GM21786 (cell line): ENCODE measurements at regions not wholly inside any gene's neighbourhood (a gene's known extent, or its start where the extent isn't known, plus 50 kb on each side); places are given as distances from the start of the nearest gene placed in this dataset.
"Not testable (repeated sequence)": the region's sequence is repeated elsewhere in the genome, so short reads cannot be mapped to it uniquely, and the experiment has no call there.

Source experiments
- ATAC-seq: cut with Tn5 transposase; IDR thresholded peaks from one replicate; pipeline ENCODE4 v1.9.1; 2021; ENCODE audit not compliant: unreplicated experiment

DNA sequence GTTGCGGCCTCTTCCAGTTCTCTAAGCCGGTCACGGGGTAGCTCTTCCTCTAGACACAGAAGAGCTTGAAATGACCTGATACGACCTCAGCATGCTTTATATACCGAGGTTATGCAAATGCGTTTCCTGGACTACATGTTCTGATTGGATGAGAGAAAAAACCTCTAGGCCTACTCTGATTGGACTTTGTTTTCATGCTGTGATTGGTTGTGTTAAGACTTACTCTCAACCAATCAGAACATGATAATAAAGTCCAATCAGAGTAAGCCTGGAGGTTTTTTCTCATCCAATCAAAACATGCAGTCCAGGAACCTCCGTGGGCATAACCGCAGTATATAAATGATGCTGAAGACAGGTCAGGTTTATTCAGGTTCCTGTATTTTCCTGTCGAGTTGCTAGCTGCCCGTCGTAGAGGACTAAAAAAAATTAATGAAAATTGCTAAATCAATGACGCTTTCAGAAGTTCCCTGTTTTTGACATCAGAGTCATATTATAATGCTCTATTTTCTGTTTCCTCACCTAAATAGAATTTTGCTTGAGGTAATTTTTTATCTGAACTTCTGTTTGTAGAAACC, 177.4 kb downstream of the POTEB3 start:
- no peak for ATAC-seq

- ATAC-seq, result no peak
These were observed 178.1 kb downstream of the POTEB3 start for GRCh38 chr15:21261965-21262850.

DNA sequence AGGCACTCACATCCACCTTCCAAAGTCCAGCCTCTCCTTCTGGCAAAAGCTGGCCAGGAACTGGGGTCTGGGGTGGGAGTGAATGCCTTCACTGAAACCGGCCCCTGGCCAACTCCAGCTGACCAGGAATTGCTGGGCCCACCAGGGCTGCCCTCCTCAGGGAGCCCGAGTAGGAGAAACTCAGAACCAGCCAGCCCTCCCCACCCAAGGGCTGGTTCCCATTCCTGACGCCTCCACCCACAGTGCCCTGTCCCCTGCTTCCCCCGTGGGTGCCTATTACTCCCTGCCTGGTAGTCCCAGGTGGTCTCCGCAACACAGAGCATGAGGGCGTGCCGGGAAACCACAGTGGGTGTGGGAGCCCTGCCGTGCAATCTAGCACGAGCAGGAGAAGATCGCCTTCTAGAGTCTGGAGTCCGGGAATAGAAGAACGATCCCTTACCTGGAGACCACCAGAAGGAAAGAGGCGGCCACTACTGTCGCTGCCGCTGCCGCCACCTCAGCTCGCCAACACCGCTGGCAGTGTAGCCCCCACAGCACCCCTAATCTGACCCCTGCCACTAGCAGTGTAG, 178.8 kb downstream of the POTEB3 start:
- no peak for ATAC-seq

DNA sequence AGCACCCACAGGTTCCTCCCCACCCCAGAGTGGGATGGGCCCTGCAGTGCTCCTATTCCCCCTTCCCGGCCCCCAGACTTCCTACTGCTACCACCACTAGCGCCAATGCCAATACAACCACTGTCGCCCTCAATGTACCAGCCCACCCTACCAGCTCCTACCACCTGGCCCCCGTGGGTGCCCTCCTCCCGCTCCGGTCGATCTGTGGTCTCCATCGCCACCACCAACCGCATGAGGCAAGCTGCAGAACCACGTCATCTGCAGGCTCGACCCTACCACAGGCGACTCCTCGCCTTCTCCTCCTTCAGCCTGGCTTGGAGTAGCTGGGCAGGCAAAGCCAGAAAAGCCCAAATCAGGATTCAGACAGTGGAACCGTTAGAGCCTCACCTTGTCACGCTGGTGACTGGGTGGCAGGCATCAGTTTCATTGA, 179.3 kb downstream of the POTEB3 start:
- no peak for ATAC-seq

GRCh38 chr15:21258635-21259034, 181.7 kb downstream of the POTEB3 start:
- ATAC-seq, result not testable (repeated sequence)

DNA sequence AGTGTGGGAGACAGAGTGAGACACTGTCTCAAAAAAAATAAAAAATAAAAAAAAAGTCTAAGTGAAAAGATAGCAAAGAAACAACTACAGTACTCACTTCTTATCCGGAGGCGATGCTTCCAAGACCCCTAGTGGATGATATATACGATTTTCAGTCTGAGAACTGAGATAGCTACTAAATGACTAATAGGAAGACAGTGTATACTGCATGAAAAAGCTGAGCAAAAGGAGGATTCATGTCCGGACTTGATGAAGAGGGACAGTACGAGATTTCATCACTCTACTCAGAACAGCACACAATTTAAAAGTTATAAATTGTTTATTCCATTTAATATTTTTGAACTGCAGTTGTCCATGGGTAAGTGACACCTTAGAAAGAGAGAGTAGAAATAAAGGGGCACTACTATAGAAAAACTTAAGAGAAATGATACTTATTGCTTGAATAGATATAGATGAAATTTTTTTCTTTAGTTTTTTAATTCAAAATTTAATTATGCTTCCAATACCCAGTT, 190.7 kb downstream of the POTEB3 start:
- ATAC-seq, result not testable (repeated sequence)
